K562 (cell line): ENCODE measurements at regions not wholly inside any gene's neighbourhood (a gene's known extent, or its start where the extent isn't known, plus 50 kb on each side); places are given as distances from the start of the nearest gene placed in this dataset.

Experiments used
- ADNP ChIP-seq: fragments of 200-800 bp; sonication (Bioruptor generic); IDR thresholded peaks from 2 replicates; pipeline ENCODE4 v1.6.1; 2016; ENCODE audit warnings: missing genetic modification characterization, missing compliant biosample characterization
- ATF6 ChIP-seq: sonication (generic); formaldehyde crosslinking; IDR thresholded peaks from 2 replicates; pipeline ENCODE4 v1.4.0; 2020; ENCODE audit warnings: mild to moderate bottlenecking, missing genetic modification reagents
- CHD1 ChIP-seq: fragments of 200-600 bp; sonication (generic); IDR thresholded peaks from one replicate; pipeline ENCODE4 v1.6.1; 2012; ENCODE audit warnings: mild to moderate bottlenecking, moderate library complexity, low read length, inconsistent platforms
- FOS ChIP-seq: IDR thresholded peaks from 3 replicates; pipeline ENCODE4 v1.6.1; 2011; ENCODE audit not compliant: insufficient read length; ENCODE audit errors: extremely low read depth
- FOXP4 ChIP-seq: sonication (generic); formaldehyde crosslinking; IDR thresholded peaks from 2 replicates; pipeline ENCODE4 v1.8.0; 2022; ENCODE audit warnings: mild to moderate bottlenecking, missing genetic modification reagents, borderline replicate concordance
- HDAC1 ChIP-seq, 2 experiments: fragments of 450-650 bp; IDR thresholded peaks; 2 replicates each; pipeline ENCODE4 v1.6.1; 2016 to 2017; ENCODE audit warnings: inconsistent platforms in 1 of 2, mild to moderate bottlenecking in 1 of 2, moderate library complexity in 1 of 2
- HDGF ChIP-seq: fragments of 450-650 bp; IDR thresholded peaks from 2 replicates; pipeline ENCODE4 v1.6.1; 2016
- HIVEP1 ChIP-seq: fragments of 250-450 bp; sonication (Bioruptor Pico); IDR thresholded peaks from 2 replicates; pipeline ENCODE4 v1.4.0; 2020; ENCODE audit warnings: mild to moderate bottlenecking
- HMG20A ChIP-seq: fragments of 450-650 bp; formaldehyde crosslinking; conservative IDR thresholded peaks from 2 replicates; pipeline ENCODE4 v1.4.0; 2020; ENCODE audit warnings: mild to moderate bottlenecking, mixed read lengths
- MAX ChIP-seq: sonication (generic); formaldehyde crosslinking; IDR thresholded peaks from 2 replicates; pipeline ENCODE4 v1.9.0; 2022; ENCODE audit warnings: mild to moderate bottlenecking, missing genetic modification reagents
- NFIC ChIP-seq: fragments of 450-650 bp; IDR thresholded peaks from 2 replicates; pipeline ENCODE4 v1.6.1; 2017; ENCODE audit warnings: mild to moderate bottlenecking, inconsistent platforms
- SMAD4 ChIP-seq: fragments of 250-450 bp; sonication (Bioruptor Pico); conservative IDR thresholded peaks from 2 replicates; pipeline ENCODE4 v1.8.0; 2021; ENCODE audit warnings: inconsistent platforms, mild to moderate bottlenecking, moderate library complexity
- ZBTB33 ChIP-seq: sonication (generic); formaldehyde crosslinking; IDR thresholded peaks from 2 replicates; pipeline ENCODE4 v1.8.1; 2023; ENCODE audit warnings: mild to moderate bottlenecking, missing genetic modification reagents
- ZNF57 ChIP-seq: fragments of 450-650 bp; formaldehyde crosslinking; IDR thresholded peaks from 2 replicates; pipeline ENCODE4 v1.4.0; 2020; ENCODE audit warnings: mild to moderate bottlenecking, moderate library complexity

GRCh38 chr9:129323999-129324553 lies 146.0 kb upstream of the IER5L start:
- TF ChIP-seq HDAC1 (IDR thresholded peaks at IDR 0.05) (no peak), CHD1 (no peak), MAX (no peak), FOXP4 (no peak), HMG20A (CRISPR knock-in tag) (no peak), SMAD4 (no peak), FOS (no peak), HDGF (no peak), ATF6 (CRISPR knock-in tag) (no peak), ZNF57 (CRISPR knock-in tag) (no peak), ADNP (tag) (no peak), ZBTB33 (CRISPR knock-in tag) (no peak), HIVEP1 (CRISPR knock-in tag) (no peak), NFIC (no peak)
